ENCODE measurements at regions not wholly inside any gene's neighbourhood (a gene's known extent, or its start where the extent isn't known, plus 50 kb on each side); places are given as distances from the start of the nearest gene placed in this dataset.
"Not testable (repeated sequence)": the region's sequence is repeated elsewhere in the genome, so short reads cannot be mapped to it uniquely, and the experiment has no call there.

- no peak for DNase-seq (ENCODE audit: low read depth in 2 of 3, low spot score in 2 of 3)
Observed at GRCh38 chr22:49466878-49467595, 360.6 kb downstream of the BRD1 start.

- DNase-seq (ENCODE audit: low read depth in 2 of 3, low spot score in 2 of 3) = no peak
Observed at GRCh38 chr22:49464037-49464436, 363.6 kb downstream of the BRD1 start.

GRCh38 chr22:49462795-49463194, 364.9 kb downstream of the BRD1 start:
- no peak for DNase-seq (ENCODE audit: low read depth in 2 of 3, low spot score in 2 of 3)

- no peak for DNase-seq (ENCODE audit: low read depth in 2 of 3, low spot score in 2 of 3)
Observed at GRCh38 chr22:49462291-49462690, 365.4 kb downstream of the BRD1 start.

GRCh38 chr22:49461674-49462073, 366.0 kb downstream of the BRD1 start:
- no peak for DNase-seq (ENCODE audit: low read depth in 2 of 3, low spot score in 2 of 3)

GRCh38 chr22:49460592-49461281, 366.9 kb downstream of the BRD1 start:
- no peak for DNase-seq (ENCODE audit: low read depth in 2 of 3, low spot score in 2 of 3)

GRCh38 chr22:49460091-49460490, 367.6 kb downstream of the BRD1 start:
- no peak for DNase-seq (ENCODE audit: low read depth in 2 of 3, low spot score in 2 of 3)

GRCh38 chr22:49458708-49459099, 369.0 kb downstream of the BRD1 start:
- DNase-seq (ENCODE audit: low read depth in 2 of 3, low spot score in 2 of 3) = no peak

GRCh38 chr22:49457946-49458707, 369.5 kb downstream of the BRD1 start:
- no peak for DNase-seq (ENCODE audit: low read depth in 2 of 3, low spot score in 2 of 3)

- no peak for DNase-seq (ENCODE audit: low read depth in 2 of 3, low spot score in 2 of 3)
Observed at GRCh38 chr22:49457146-49457545, 370.5 kb downstream of the BRD1 start.

GRCh38 chr22:49455595-49455994, 372.1 kb downstream of the BRD1 start:
- DNase-seq (ENCODE audit: low read depth in 2 of 3, low spot score in 2 of 3) = no peak

GRCh38 chr22:49454726-49455125, 372.9 kb downstream of the BRD1 start:
- DNase-seq (ENCODE audit: low read depth in 2 of 3, low spot score in 2 of 3) = no peak

- DNase-seq (ENCODE audit: low read depth in 2 of 3, low spot score in 2 of 3) = no peak
Observed at GRCh38 chr22:49453771-49454170, 373.9 kb downstream of the BRD1 start.

GRCh38 chr22:49453019-49453418, 374.7 kb downstream of the BRD1 start:
- not testable (repeated sequence) for DNase-seq (ENCODE audit: low read depth in 2 of 3, low spot score in 2 of 3)

- no peak for DNase-seq (ENCODE audit: low read depth in 2 of 3, low spot score in 2 of 3)
Observed at GRCh38 chr22:49452362-49452946, 375.2 kb downstream of the BRD1 start.

- no peak for DNase-seq (ENCODE audit: low read depth in 2 of 3, low spot score in 2 of 3)
Observed at GRCh38 chr22:49451070-49451840, 376.4 kb downstream of the BRD1 start.

GRCh38 chr22:49450498-49450897, 377.2 kb downstream of the BRD1 start:
- no peak for DNase-seq (ENCODE audit: low read depth in 2 of 3, low spot score in 2 of 3)

GRCh38 chr22:49449811-49450446, 377.7 kb downstream of the BRD1 start:
- DNase-seq (ENCODE audit: low read depth in 2 of 3, low spot score in 2 of 3) = no peak

- DNase-seq (ENCODE audit: low read depth in 2 of 3, low spot score in 2 of 3) = no peak
Observed at GRCh38 chr22:49449377-49449776, 378.3 kb downstream of the BRD1 start.

- no peak for DNase-seq (ENCODE audit: low read depth in 2 of 3, low spot score in 2 of 3)
Observed at GRCh38 chr22:49448526-49448925, 379.1 kb downstream of the BRD1 start.

Measured in activated CD8-positive, alpha-beta memory T cell treated with anti-CD3 and anti-CD28 coated beads for 48 hours (primary cell).